ENCODE measurements at regions not wholly inside any gene's neighbourhood (a gene's known extent, or its start where the extent isn't known, plus 50 kb on each side); places are given as distances from the start of the nearest gene placed in this dataset.

- no peak overlapping the region for H3K4me3 ChIP-seq (ENCODE audit: control insufficient read depth, low read depth, low read length)
- TF ChIP-seq CTCF (IDR thresholded peaks at IDR 0.05; ENCODE audit: control insufficient read depth, insufficient read depth, low read depth, low read length, missing control alignments), result no peak
- no peak for DNase-seq (ENCODE audit: low read depth)
These were observed 237.5 kb upstream of the JAG1 start for GRCh38 chr20:10911298-10911697.

- H3K4me3 ChIP-seq (ENCODE audit: control insufficient read depth, low read depth, low read length), result no peak overlapping the region
- DNase-seq (ENCODE audit: low read depth), result no peak
- TF ChIP-seq CTCF (IDR thresholded peaks at IDR 0.05; ENCODE audit: control insufficient read depth, insufficient read depth, low read depth, low read length, missing control alignments), result no peak
These were observed 242.0 kb upstream of the JAG1 start for GRCh38 chr20:10915815-10916214.

GRCh38 chr20:10916312-10916711, 242.5 kb upstream of the JAG1 start:
- H3K4me3 ChIP-seq (ENCODE audit: control insufficient read depth, low read depth, low read length), result no peak overlapping the region
- TF ChIP-seq CTCF (IDR thresholded peaks at IDR 0.05; ENCODE audit: control insufficient read depth, insufficient read depth, low read depth, low read length, missing control alignments), result no peak
- no peak for DNase-seq (ENCODE audit: low read depth)

GRCh38 chr20:10917826-10918225, 244.0 kb upstream of the JAG1 start:
- TF ChIP-seq CTCF (IDR thresholded peaks at IDR 0.05; ENCODE audit: control insufficient read depth, insufficient read depth, low read depth, low read length, missing control alignments), result no peak
- DNase-seq (ENCODE audit: low read depth), result no peak
- no peak overlapping the region for H3K4me3 ChIP-seq (ENCODE audit: control insufficient read depth, low read depth, low read length)

- no peak for TF ChIP-seq CTCF (IDR thresholded peaks at IDR 0.05; ENCODE audit: control insufficient read depth, insufficient read depth, low read depth, low read length, missing control alignments)
- no peak for DNase-seq (ENCODE audit: low read depth)
- H3K4me3 ChIP-seq (ENCODE audit: control insufficient read depth, low read depth, low read length), result no peak overlapping the region
These were observed 245.8 kb upstream of the JAG1 start for GRCh38 chr20:10919396-10920140.

- DNase-seq (ENCODE audit: low read depth), result no peak
- no peak for TF ChIP-seq CTCF (IDR thresholded peaks at IDR 0.05; ENCODE audit: control insufficient read depth, insufficient read depth, low read depth, low read length, missing control alignments)
- H3K4me3 ChIP-seq (ENCODE audit: control insufficient read depth, low read depth, low read length), result no peak overlapping the region
These were observed 246.6 kb upstream of the JAG1 start for GRCh38 chr20:10920396-10920795.

Data from AG09309 (cell line).